ACHN (cell line): ENCODE measurements at regions not wholly inside any gene's neighbourhood (a gene's known extent, or its start where the extent isn't known, plus 50 kb on each side); places are given as distances from the start of the nearest gene placed in this dataset.

Experiments
- DNase-seq: peaks from one replicate; pipeline ENCODE4 v3.0.0-alpha.2; 2015
- in situ Hi-C: cut with HindIII; loops from 2 replicates; pipeline ENCODE4 v1.10.0; 2017; ENCODE audit warnings: low sequenced_read_pairs, low pct_ligation_motif_present, low pct_unique_long_range_greater_than_20kb

DNA sequence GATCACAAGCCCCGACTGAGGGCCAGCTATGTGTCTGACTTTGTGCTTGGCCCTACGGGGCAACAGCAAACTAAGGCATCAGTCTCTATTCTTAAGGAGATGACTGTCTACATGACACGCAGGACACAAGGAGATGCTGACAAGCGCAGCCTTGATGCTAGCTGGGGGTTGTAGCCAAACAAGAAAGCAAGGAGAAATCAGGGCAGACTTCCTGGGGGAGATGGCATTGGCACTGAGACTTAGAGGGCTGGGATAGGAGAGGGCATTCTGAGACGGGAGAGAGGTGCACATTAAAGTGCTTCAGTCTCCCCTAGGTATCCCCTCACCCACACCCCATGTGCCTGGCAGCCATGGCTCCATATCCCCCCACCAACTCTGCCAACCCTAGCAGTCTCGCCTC is 210.8 kb upstream of the POU3F1 start:
- DNase-seq: no peak
- in situ Hi-C loops: no loop called here

DNA sequence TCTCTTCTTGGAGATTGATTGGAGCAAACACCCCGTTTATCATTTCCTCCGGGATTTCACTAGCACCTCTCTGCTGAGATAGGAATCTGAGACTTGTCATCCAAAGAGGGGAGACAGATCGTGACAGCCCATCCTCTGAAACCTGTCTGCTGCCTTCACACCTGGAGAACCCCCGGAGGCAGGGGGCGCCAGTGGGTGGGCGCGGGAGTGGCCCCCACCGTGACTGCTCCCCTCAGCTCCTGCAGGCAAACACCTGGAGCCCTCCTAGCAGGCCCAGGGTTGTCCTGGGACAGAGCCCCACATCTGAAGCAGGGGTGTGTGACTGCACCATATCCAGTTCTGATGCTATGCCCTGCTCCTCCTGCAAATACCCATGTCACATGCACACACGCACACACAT is 209.5 kb upstream of the POU3F1 start:
- no peak for DNase-seq
- in situ Hi-C loops: no loop called here

DNA sequence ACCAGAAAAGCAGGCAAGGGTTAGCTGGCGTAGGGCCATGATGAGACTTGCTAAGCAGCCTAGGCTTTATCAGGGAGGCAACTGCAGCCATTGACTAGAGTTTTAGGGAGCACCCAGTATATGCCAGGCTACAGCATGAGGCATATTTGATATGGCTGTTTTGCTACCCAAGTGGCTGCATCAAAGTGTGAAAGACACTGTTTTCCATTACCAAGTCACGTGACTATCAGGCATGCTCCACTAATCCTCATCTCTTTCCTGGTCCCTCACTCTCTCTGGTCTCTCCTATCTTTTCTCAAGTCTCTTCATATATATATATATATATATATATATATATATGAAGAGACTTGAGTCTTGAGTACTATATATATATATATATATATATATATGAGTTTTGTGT is 206.7 kb upstream of the POU3F1 start:
- in situ Hi-C loops: no loop called here
- DNase-seq: no peak

DNA sequence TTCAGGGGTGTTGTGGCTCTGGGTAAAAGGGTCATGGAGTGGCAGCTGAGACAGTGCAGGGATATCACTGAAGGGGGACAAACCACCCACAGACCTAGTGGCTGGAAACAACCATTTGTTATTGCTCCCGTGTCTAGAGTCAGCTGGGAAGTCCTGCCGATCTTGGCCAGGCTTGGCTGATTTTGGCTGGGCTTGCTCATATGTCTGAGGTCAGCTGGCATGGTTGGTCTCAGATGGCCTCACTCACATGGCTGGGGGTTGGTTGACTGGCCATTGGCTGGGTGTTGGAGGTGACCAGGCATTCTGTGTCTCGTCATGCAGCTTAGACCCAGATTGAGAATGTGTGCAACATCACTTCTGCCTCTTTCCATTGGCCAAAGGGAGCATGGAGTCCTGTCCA is 203.8 kb upstream of the POU3F1 start:
- in situ Hi-C loops: no loop called here
- DNase-seq: no peak

DNA sequence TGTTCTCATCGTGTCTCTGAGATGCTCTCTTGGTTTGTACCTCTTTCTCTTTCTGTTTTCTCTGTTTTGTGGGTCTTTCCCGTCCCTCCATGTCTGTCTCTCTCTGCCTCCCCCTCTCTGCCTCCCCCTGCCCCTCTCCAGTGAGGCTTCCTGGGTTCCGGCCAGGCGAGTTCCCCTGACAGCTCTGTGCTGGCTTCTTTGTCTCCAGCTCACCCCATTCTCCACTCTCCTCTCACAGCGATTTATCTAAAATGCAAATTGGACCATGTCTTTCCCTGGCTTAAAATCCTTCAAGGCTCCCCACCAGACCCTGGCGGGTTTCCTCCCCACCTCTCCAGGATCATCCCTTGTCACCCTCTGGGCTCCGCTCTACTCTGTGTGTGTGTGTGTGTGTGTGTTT is 202.4 kb upstream of the POU3F1 start:
- in situ Hi-C loops: no loop called here
- no peak for DNase-seq

DNA sequence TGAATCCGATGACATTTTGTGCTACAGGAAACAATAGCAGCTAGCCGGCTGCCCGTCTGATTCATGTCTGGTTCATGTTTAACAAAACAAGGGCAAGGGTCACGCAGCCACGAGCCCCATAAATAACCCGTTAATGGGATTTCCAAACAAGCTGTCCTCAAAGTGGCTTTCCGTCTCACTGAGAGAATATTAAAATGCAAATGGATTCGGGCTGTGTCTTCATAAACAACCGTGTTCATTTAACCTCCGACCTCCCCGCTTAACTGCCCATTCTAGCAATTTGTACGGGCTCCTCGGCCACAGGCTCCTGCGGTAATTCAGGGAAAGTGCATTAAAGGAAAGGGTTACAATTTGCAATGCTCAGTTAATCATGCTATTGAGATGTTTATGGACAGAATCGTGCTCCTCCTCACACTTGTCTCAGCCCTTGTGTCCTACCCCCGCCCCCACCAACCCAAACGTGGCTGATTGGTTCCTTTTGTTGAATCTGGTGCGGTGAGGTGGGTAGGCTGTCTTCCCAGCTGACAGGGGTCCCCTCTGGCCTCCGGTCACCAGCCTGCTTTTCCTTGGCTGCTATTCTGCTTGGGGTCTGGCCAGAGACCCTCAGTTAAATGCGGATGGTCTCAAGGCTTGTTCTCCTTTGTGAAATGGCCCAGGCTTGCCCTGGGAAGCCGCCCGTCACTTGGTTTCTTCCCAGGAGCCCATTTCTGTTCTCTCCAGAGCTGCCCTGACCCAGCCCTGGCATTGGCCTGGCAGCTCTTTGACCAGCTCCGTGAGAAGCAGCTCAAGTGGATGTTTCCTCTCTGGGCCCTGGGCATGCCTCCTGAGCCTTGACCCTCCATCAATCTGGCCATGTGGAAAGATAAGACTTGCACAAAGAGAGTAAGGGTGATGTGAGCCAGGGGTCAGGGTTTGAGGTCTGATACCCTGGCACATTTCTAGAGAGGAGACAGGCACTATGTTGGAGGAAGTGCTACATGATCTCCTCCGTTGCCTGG is 200.7 kb upstream of the POU3F1 start:
- peak; percentile 38 for DNase-seq
- in situ Hi-C loops: no loop called here

DNA sequence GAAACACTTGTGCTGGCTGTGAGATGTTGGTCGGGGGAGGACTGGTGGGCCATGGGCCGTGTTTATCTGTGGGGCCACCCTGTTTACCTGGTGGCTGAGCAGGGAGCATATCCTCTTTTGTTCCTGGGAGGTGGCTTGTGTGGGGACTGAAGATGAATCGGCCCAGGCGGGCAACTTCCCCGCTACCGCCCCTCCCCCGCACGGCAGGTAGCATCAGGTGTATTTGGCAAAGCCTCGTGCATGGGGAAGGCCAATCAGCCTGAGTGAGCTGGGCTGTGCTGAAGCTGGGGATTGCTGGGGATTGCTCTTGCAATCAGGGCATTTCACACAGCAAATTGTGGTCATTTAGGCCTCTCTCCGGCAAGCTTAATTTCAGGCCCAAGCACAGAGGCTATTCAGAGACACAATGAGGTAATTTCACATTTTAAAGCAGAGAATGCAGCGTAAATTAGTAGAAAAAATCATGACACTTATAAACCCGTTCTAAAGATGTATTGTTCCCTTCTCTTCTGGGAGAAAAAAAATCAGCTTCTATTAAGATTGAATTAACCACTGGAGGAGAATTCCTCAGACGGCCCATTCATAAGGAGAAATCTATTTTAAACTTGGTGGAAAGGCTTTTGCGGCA is 197.7 kb upstream of the POU3F1 start:
- DNase-seq: no peak
- in situ Hi-C loops: no loop called here

DNA sequence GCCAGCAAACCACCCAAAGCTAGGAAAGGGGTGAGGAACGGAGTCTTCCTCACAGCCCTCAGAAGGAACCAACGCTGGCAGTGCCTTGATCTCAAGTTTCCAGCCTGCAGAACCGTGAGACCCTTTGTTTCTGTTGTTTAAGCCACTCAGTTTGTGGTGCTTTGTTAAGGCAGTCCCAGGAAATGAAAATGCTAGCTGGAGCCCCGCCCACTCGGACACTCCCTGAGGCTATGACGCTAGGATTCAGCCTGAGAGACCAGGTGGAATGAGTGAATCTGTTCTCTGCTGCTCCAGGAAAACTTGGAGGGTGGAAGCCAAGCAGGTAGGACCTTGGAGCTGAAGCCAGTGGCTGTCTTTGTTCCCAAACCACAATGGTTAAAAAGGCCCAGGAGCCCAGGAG is 196.5 kb upstream of the POU3F1 start:
- DNase-seq: no peak
- in situ Hi-C loops: no loop called here

DNA sequence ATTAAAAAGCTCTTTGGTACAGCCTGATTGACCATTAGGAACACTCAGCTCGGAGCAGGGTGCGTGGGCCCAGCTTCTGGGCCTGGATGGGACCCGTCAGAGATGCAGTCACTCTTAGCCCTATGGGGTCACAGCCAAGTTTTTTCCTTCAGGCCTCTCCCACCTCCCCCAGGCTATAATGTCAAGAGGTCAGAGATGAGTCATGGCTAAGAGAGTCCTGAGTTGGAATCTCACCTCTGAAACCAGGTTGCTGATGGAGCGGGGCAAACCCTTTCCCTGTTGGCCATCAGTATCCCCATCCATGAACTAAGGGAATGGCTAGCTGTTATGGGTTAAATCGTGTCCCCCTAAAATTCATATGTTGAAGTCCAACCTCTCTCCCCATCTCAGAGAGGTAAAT is 195.9 kb upstream of the POU3F1 start:
- in situ Hi-C loops: no loop called here

DNA sequence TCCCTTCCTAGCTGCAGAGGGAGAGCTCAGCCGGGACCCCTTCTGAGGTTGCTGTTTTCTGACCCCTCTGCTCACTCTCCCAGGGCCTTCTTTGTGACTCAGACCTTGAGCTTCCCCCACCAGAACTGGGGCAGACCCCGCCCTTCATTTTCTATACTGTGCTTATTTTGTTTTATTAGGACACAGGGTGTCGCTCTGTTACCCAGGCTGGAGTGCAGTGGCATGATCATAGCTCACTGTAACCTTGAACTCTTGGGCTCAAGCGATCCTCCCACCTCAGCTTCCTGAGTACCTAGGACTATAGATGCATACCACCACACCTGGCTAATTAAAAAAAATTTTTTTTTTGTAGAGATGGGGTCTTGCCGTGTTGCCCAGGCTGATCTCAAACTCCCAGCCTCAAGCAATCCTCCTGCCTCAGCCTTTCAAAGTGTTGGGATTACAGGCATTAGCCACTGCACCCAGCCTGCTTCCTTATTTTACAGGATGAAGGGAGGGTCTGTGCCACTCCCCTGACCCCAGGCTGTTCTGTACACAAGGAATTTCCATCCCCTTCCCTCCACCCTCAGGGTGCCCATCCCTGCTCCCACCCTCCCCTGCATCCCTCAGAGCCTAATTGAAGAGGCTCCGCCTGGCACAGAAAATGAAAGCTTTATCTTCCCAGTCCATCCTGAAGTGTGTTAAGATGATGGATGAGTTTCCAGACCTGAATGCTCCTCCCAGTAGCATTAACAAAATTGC is 195.2 kb upstream of the POU3F1 start:
- in situ Hi-C loops: no loop called here
- DNase-seq: no peak

More for the DNA sequence above, 195.9 kb upstream of the POU3F1 start:
- DNase-seq: no peak

DNA sequence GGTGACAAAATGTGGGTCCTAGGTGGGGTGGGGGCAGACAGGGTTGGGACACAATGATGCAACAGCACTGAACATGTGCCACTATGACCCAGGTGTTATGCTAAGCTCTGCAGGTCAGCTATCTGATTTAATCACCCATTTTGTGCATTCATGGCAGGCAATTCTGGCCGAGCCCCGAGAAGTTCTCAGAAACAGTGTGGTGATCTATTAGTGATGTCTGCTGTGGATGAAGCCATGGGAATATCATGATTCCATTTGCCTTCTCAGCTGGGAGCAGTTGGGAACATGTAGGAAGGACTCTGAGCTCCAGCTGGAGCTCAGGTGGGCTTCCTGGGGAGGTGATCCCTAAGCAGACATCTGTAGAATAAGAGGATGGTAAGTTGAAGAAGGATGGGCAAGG is 194.0 kb upstream of the POU3F1 start:
- in situ Hi-C loops: no loop called here
- no peak for DNase-seq

DNA sequence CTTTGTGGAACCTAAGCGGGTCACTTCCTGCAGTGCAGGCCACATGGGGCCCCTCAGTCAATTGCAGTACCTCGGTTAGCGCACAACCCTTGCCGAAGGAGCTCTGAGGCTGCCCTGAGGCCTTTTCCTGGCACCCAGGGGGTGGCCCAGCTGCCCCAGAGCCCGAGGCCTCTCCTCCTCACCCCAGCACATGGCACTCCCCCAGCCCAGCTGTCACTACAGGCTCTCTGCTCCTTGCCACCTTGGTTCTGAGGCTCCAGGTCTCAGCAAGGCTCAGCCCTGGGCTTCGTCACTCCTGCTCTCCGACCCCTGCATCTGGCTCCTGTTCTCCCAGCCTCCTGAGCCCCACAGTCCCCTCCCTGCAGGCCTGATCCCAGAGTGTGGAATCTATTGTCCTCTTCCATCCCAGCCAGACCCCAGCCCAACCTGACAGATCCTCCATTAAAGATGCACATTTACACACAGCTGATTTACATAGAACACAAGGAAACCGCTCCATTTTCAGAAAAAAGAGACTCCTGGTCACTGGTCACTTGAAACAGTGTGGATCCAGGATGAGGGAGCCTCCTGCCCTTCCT is 192.8 kb upstream of the POU3F1 start:
- DNase-seq: no peak
- in situ Hi-C loops: no loop called here

DNA sequence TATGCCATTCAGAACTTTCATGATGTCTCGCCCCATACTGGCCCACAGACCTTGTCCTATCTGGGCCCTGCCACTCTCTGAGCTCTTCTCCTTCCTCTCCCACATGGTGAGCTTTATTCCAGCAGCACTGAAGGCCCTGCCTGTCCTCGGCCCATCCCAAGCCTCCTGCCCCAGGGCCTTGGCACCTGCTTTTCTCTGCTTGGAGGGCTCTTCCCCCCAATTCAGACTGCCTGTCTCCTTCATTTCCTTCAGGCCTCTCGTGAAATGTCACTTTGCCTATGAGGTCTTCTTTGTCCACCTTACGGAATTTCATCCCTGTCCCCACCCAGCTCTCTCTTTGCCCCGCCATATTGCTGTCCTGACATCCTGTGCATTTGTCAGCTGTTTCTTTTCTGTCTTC is 191.7 kb upstream of the POU3F1 start:
- in situ Hi-C loops: no loop called here

DNA sequence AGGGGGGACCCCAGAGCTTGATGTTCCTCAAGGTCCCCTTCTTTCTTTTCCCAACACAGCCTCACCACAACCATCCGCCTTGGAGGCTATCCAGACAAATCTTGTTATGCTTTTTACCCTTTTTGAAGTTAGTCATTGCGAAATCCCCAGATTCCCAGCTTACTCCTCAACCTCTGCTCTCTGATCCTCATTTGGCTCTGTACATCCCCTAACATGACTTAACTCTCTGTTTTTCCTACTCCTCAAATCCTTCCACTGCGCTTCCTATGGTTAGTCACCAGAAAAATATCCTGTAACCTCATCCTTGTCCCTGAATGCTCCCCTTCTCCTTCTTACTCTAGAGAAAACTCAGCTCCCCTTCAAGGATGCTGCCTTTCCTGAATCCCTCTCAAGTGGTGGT is 189.1 kb upstream of the POU3F1 start:
- peak; percentile 12 for DNase-seq
- in situ Hi-C loops: no loop called here

More for the DNA sequence above, 191.7 kb upstream of the POU3F1 start:
- no peak for DNase-seq

DNA sequence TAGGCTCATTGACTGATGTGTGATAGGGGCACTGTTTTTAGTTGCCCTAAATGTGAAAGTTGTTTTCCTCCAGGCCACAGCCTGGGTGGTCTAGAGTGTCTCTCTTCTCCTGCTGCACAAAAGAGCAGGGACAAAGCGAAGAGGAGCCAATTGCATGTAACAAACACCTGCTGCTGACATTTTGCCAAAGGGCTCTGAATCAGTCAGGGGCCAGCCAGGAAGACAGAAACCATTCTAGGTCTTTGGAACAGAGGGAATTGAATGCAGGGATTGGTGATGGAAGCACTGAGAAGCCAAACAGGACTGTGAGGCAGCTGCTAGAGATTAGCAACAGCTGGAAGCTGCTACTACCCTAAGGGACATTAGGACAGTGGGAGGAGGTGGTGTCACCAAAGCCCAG is 185.3 kb upstream of the POU3F1 start:
- in situ Hi-C loops: no loop called here
- DNase-seq: no peak

DNA sequence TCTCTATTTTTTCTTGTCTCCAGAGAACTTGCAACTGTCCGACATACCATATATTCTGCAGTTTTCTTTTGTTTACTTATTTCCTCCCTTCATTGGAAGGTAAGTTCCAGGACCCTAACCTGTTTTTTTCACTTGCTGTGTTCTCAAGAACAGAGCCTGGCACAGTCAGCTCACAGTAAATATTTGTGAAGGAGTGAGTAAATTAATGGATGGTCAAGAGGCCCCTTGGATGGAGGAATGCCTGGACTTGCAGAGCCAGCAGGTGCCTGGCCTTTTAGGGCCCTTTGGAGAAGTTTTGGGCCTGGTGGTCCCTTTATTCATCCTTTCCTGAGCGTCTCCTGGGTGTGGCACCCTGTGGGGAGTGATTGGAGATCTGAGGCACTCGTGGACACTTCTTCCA is 182.1 kb upstream of the POU3F1 start:
- in situ Hi-C loops: no loop called here
- no peak for DNase-seq

DNA sequence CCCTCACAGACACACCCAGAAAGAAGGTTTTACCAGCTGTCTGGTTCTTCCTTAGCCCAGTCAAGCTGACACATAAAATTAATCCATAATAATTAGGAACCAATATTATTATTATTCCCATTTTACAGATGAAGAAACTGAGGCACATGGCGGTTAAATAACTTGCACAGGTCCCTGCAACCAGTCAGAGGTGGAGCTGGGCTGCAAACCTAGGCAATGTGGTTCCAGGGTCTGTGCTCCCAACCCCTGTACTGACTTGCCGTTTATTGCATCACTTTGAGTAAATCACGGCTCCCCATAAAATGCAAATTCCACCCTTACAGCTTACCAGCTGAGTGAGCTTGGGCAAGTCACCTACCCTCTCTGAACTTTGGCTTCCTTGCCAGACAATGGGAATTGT is 179.2 kb upstream of the POU3F1 start:
- DNase-seq: no peak
- in situ Hi-C loops: no loop called here

DNA sequence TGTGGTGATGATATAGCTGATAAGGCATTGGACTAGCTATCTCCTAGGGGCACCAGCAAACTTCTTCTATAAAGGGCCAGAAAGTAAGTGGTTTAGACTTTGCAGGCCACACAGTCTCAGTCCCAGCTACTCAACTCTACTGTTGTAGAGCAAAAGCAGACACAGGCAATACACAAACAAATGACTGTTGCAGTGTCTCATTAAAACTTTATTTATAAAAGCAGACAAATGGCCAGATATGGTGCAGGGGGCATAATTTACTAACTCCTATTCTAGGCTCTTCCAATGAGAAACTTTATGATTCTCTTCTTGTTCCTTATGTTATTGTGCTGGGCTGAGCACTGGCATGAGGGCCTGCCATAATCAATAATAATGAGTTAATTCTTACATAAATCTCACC is 176.8 kb upstream of the POU3F1 start:
- in situ Hi-C loops: no loop called here
- no peak for DNase-seq

DNA sequence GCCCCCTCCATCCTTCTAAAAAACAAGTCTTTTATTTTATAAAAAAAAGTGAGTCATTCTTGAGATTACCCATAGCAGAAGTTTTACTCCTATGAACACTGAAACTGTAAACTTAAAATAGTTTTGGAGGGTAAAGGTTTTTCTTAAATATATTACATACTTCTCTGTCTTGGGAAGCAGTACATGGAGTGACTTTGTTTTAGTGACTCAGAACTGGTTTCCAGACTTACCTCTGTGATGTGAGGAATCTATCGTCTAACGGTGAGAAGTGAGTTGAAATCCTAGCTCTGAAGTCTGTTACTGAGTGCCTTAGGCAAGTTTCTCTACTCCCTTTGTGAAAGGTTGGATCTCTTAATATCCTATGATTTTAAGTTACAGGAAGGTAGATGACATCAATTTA is 176.3 kb upstream of the POU3F1 start:
- no peak for DNase-seq
- in situ Hi-C loops: no loop called here
